Bronchial epithelial cell (primary cell): ENCODE measurements at regions not wholly inside any gene's neighbourhood (a gene's known extent, or its start where the extent isn't known, plus 50 kb on each side); places are given as distances from the start of the nearest gene placed in this dataset.

Experiments
- DNase-seq: peaks from one replicate; pipeline ENCODE4 v3.0.0-alpha.2; 2010; ENCODE audit warnings: low read depth
- FAIRE-seq: peaks from 2 replicates; lab custom pipeline; 2011; peaks lifted over from hg19 to GRCh38; lab: Jason Lieb, UNC
- H3K27me3 ChIP-seq: 2 replicates; pipeline ENCODE4 v1.5.1; 2011; ENCODE audit warnings: low read length; ENCODE audit not compliant: control insufficient read depth, insufficient read depth
- H3K36me3 ChIP-seq: 2 replicates; pipeline ENCODE4 v1.5.1; 2011; ENCODE audit warnings: low read length; ENCODE audit not compliant: control insufficient read depth, insufficient read depth
- H3K4me3 ChIP-seq: 2 replicates; pipeline ENCODE4 v1.5.1; 2011; ENCODE audit warnings: mild to moderate bottlenecking, low read depth, low read length, control low read depth
- CTCF ChIP-seq: IDR thresholded peaks from 2 replicates; pipeline ENCODE4 v1.5.1; 2011; ENCODE audit warnings: mild to moderate bottlenecking, moderate library complexity, low read length, control low read depth, inconsistent platforms; ENCODE audit not compliant: insufficient read depth, severe bottlenecking

GRCh38 chr7:152486968-152487367 lies 51.2 kb upstream of the KMT2C start:
- no peaks in the 10 kb centered on the region for H3K36me3 ChIP-seq
- H3K27me3 ChIP-seq: no peaks in the 10 kb centered on the region
- no peak for FAIRE-seq
- no peak overlapping the region for H3K4me3 ChIP-seq
- no peak for DNase-seq
- TF ChIP-seq CTCF: no peak

- TF ChIP-seq CTCF: no peak
- H3K4me3 ChIP-seq: no peak overlapping the region
- no peaks in the 10 kb centered on the region for H3K27me3 ChIP-seq
- DNase-seq: no peak
- H3K36me3 ChIP-seq: no peaks in the 10 kb centered on the region
- FAIRE-seq: no peak
These were observed 50.0 kb upstream of the KMT2C start for GRCh38 chr7:152485826-152486225.
